ENCODE measurements at regions not wholly inside any gene's neighbourhood (a gene's known extent, or its start where the extent isn't known, plus 50 kb on each side); places are given as distances from the start of the nearest gene placed in this dataset.

DNA sequence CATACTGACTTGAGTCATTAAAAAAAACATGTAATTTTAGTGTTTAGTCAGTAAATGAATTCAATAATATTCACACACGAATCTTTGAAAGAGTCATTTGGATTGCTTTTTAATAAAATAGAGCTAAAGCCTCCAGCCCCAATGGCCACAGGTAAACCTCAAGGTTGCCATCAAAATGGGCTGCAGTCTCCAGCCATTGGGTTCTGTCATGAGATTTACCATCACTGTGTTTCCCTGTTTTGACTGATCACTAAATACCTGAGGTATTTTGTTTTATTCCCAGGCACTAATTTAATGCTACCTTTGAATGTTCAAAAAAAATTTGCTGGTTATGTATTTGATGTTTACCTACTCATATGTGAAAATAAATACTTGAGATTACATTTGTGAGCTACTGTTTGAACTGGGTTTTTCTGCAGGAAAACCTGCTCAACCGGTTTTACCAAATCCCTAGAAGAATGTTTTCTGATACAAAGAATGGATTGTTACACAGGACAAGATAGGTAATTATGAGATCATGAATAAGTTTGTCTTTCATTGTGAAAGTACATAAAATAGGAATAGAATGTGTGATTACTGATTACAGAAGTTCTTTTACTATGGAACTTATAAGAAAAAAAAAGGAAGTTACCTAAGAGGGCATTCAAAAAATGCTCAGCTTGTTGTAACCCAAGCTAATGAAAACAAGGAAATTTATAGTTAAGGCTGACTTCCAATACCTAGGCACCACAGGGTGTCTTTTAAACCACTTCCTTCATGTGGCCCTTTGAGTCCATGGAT is 391.3 kb downstream of the EFNB2 start:
- Histone ChIP-seq H2BK12ac (ENCODE audit: low read length) (no peak overlapping the region), H3K4me1 (ENCODE audit: control insufficient read depth in 2 of 2, insufficient read depth in 1 of 2, low read depth in 1 of 2, low read length in 2 of 2) (peaks cover 4 to 10% of the 10 kb centered on the region in 2 donors), H2BK5ac (ENCODE audit: low read length) (no peak overlapping the region), H3K27me3 (ENCODE audit: control insufficient read depth in 3 of 3, insufficient read depth in 3 of 3, low read depth in 1 of 3, low read length in 3 of 3) (no peaks in the 10 kb centered on the region), H2BK15ac (ENCODE audit: low read length) (no peak overlapping the region), H2AFZ (ENCODE audit: low read length) (no peak overlapping the region), H3K27ac (replicated peaks; ENCODE audit: low read length) (no peak overlapping the region), H2BK120ac (ENCODE audit: low read depth, low read length) (no peak overlapping the region), H3K4me3 (ENCODE audit: low read length in 2 of 2) (no peak overlapping the region), H3K18ac (ENCODE audit: low read length) (no peak overlapping the region), H2AK5ac (ENCODE audit: low read depth, low read length) (no peak overlapping the region), H4K8ac (ENCODE audit: low read depth, low read length) (no peak overlapping the region), H3K4ac (ENCODE audit: low read length) (no peak overlapping the region), H3K4me2 (ENCODE audit: insufficient read depth, low read length, poor library complexity, severe bottlenecking) (no peak overlapping the region), H3K36me3 (replicated peaks in 1 of 2; ENCODE audit: control insufficient read depth in 2 of 2, insufficient read depth in 2 of 2, low read length in 2 of 2) (no peaks in the 10 kb centered on the region), H3K23ac (ENCODE audit: low read depth, low read length, poor library complexity) (no peak overlapping the region), H3K9me3 (replicated peaks in 1 of 2; ENCODE audit: control insufficient read depth in 2 of 2, insufficient read depth in 1 of 2, low read depth in 1 of 2, low read length in 2 of 2) (no peaks in the 10 kb centered on the region), H3K79me1 (ENCODE audit: low read depth, low read length) (no peaks in the 10 kb centered on the region), H3K14ac (ENCODE audit: low read length) (no peak overlapping the region), H3K9ac (ENCODE audit: low read depth, low read length, poor library complexity) (no peak overlapping the region), H4K91ac (ENCODE audit: low read depth, low read length, poor library complexity) (no peak overlapping the region)
- no CpG with 5 or more reads among the region's 2 CpGs for WGBS, 2 donors (ENCODE audit: extremely low coverage in 2 of 2, insufficient read length in 2 of 2, insufficient replicate concordance in 1 of 2)
- DNase-seq (ENCODE audit: low spot score) = no peak

DNA sequence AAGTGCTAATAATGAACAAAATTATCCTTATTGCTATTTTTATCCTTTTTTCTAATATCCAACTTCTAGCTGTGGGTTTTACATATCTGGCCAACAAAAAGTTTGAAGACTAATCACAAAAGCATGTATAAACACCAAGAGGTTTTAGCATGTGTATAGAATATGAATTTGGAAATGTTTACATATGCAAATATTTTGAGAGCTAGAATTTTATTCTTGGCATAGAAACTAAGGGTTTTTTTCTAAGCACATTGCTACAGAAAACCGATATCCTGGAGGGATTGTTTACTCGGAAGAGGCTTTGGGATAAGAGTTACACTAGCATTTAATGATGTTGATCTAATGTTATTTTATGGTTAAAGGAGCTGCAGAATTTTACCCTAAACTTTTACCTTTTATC is 392.1 kb downstream of the EFNB2 start:
- Histone ChIP-seq H3K18ac (ENCODE audit: low read length) (no peak overlapping the region), H3K27ac (replicated peaks; ENCODE audit: low read length) (no peak overlapping the region)
- WGBS, 2 donors (ENCODE audit: extremely low coverage in 2 of 2, insufficient read length in 2 of 2, insufficient replicate concordance in 1 of 2) = no CpG with 5 or more reads among the region's 2 CpGs

DNA sequence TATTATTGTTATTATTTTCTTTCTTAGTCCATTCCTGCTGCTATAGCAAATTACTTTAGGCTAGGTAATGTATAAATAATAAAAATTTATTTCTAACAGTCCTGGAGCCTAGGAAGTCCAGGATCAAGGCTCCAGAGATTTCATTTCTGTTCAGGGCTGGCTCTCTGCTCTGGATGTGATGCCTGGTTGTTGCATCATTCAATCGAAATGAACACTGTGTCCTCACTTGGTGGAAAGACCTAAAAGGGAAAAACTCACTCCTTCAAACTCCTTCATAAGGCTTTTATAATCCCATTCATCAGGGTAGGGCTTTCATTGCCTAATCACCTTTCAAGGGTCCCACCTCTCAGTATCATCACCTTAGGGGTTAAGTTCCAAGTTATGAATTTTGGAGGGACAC is 395.0 kb downstream of the EFNB2 start:
- Histone ChIP-seq H3K4me2 (ENCODE audit: insufficient read depth, low read length, poor library complexity, severe bottlenecking) (no peak overlapping the region), H2BK12ac (ENCODE audit: low read length) (no peak overlapping the region), H3K9ac (ENCODE audit: low read depth, low read length, poor library complexity) (no peak overlapping the region), H2BK15ac (ENCODE audit: low read length) (no peak overlapping the region), H3K14ac (ENCODE audit: low read length) (no peak overlapping the region), H3K23ac (ENCODE audit: low read depth, low read length, poor library complexity) (no peak overlapping the region), H4K91ac (ENCODE audit: low read depth, low read length, poor library complexity) (no peak overlapping the region), H2AK5ac (ENCODE audit: low read depth, low read length) (no peak overlapping the region), H2BK120ac (ENCODE audit: low read depth, low read length) (no peak overlapping the region), H3K36me3 (replicated peaks in 1 of 2; ENCODE audit: control insufficient read depth in 2 of 2, insufficient read depth in 2 of 2, low read length in 2 of 2) (no peaks in the 10 kb centered on the region), H4K8ac (ENCODE audit: low read depth, low read length) (no peak overlapping the region), H2AFZ (ENCODE audit: low read length) (no peak overlapping the region), H3K4ac (ENCODE audit: low read length) (no peak overlapping the region), H3K27me3 (ENCODE audit: control insufficient read depth in 3 of 3, insufficient read depth in 3 of 3, low read depth in 1 of 3, low read length in 3 of 3) (no peaks in the 10 kb centered on the region), H3K4me3 (ENCODE audit: low read length in 2 of 2) (no peak overlapping the region), H3K18ac (ENCODE audit: low read length) (no peak overlapping the region), H3K27ac (replicated peaks; ENCODE audit: low read length) (no peak overlapping the region), H2BK5ac (ENCODE audit: low read length) (no peak overlapping the region), H3K9me3 (replicated peaks in 1 of 2; ENCODE audit: control insufficient read depth in 2 of 2, insufficient read depth in 1 of 2, low read depth in 1 of 2, low read length in 2 of 2) (no peaks in the 10 kb centered on the region), H3K79me1 (ENCODE audit: low read depth, low read length) (no peaks in the 10 kb centered on the region), H3K4me1 (ENCODE audit: control insufficient read depth in 2 of 2, insufficient read depth in 1 of 2, low read depth in 1 of 2, low read length in 2 of 2) (peaks cover 0 to 3% of the 10 kb centered on the region in 2 donors)
- no CpG with 5 or more reads among the region's 1 CpG for WGBS, 2 donors (ENCODE audit: extremely low coverage in 2 of 2, insufficient read length in 2 of 2, insufficient replicate concordance in 1 of 2)
- no peak for DNase-seq (ENCODE audit: low spot score)

More for the DNA sequence above, 392.1 kb downstream of the EFNB2 start:
- Histone ChIP-seq H2AK5ac (ENCODE audit: low read depth, low read length) (no peak overlapping the region), H3K4me2 (ENCODE audit: insufficient read depth, low read length, poor library complexity, severe bottlenecking) (no peak overlapping the region), H3K79me1 (ENCODE audit: low read depth, low read length) (no peaks in the 10 kb centered on the region), H2BK5ac (ENCODE audit: low read length) (no peak overlapping the region), H2BK15ac (ENCODE audit: low read length) (no peak overlapping the region), H3K14ac (ENCODE audit: low read length) (no peak overlapping the region), H3K23ac (ENCODE audit: low read depth, low read length, poor library complexity) (no peak overlapping the region), H2BK12ac (ENCODE audit: low read length) (no peak overlapping the region), H3K9ac (ENCODE audit: low read depth, low read length, poor library complexity) (no peak overlapping the region), H3K4me1 (ENCODE audit: control insufficient read depth in 2 of 2, insufficient read depth in 1 of 2, low read depth in 1 of 2, low read length in 2 of 2) (peaks cover 4 to 10% of the 10 kb centered on the region in 2 donors), H4K8ac (ENCODE audit: low read depth, low read length) (no peak overlapping the region), H4K91ac (ENCODE audit: low read depth, low read length, poor library complexity) (no peak overlapping the region), H3K36me3 (replicated peaks in 1 of 2; ENCODE audit: control insufficient read depth in 2 of 2, insufficient read depth in 2 of 2, low read length in 2 of 2) (no peaks in the 10 kb centered on the region), H3K27me3 (ENCODE audit: control insufficient read depth in 3 of 3, insufficient read depth in 3 of 3, low read depth in 1 of 3, low read length in 3 of 3) (no peaks in the 10 kb centered on the region), H3K9me3 (replicated peaks in 1 of 2; ENCODE audit: control insufficient read depth in 2 of 2, insufficient read depth in 1 of 2, low read depth in 1 of 2, low read length in 2 of 2) (no peaks in the 10 kb centered on the region), H2BK120ac (ENCODE audit: low read depth, low read length) (no peak overlapping the region), H3K4ac (ENCODE audit: low read length) (no peak overlapping the region), H2AFZ (ENCODE audit: low read length) (no peak overlapping the region), H3K4me3 (ENCODE audit: low read length in 2 of 2) (no peak overlapping the region)
- DNase-seq (ENCODE audit: low spot score) = no peak

- H3K18ac ChIP-seq (ENCODE audit: low read length) = no peak overlapping the region
- no peak overlapping the region for H3K4ac ChIP-seq (ENCODE audit: low read length)
- no peak overlapping the region for H2AFZ ChIP-seq (ENCODE audit: low read length)
- H3K27ac ChIP-seq (replicated peaks; ENCODE audit: low read length) = no peak overlapping the region
- H3K14ac ChIP-seq (ENCODE audit: low read length) = no peak overlapping the region
- H4K91ac ChIP-seq (ENCODE audit: low read depth, low read length, poor library complexity) = no peak overlapping the region
- no peak overlapping the region for H3K23ac ChIP-seq (ENCODE audit: low read depth, low read length, poor library complexity)
- no peak overlapping the region for H2BK12ac ChIP-seq (ENCODE audit: low read length)
- H3K4me3 ChIP-seq (ENCODE audit: low read length in 2 of 2) = no peak overlapping the region
- H3K9me3 ChIP-seq (replicated peaks in 1 of 2; ENCODE audit: control insufficient read depth in 2 of 2, insufficient read depth in 1 of 2, low read depth in 1 of 2, low read length in 2 of 2) = no peaks in the 10 kb centered on the region
- no peak overlapping the region for H2BK5ac ChIP-seq (ENCODE audit: low read length)
- H3K9ac ChIP-seq (ENCODE audit: low read depth, low read length, poor library complexity) = no peak overlapping the region
- no peak overlapping the region for H3K4me2 ChIP-seq (ENCODE audit: insufficient read depth, low read length, poor library complexity, severe bottlenecking)
- no peak overlapping the region for H2AK5ac ChIP-seq (ENCODE audit: low read depth, low read length)
- H3K79me1 ChIP-seq (ENCODE audit: low read depth, low read length) = no peaks in the 10 kb centered on the region
- DNase-seq (ENCODE audit: low spot score) = no peak
- H2BK120ac ChIP-seq (ENCODE audit: low read depth, low read length) = no peak overlapping the region
- no peaks in the 10 kb centered on the region for H3K4me1 ChIP-seq (ENCODE audit: control insufficient read depth in 2 of 2, insufficient read depth in 1 of 2, low read depth in 1 of 2, low read length in 2 of 2)
- WGBS, 2 donors (ENCODE audit: extremely low coverage in 2 of 2, insufficient read length in 2 of 2, insufficient replicate concordance in 1 of 2) = no CpG with 5 or more reads among the region's 3 CpGs
- no peak overlapping the region for H2BK15ac ChIP-seq (ENCODE audit: low read length)
- no peaks in the 10 kb centered on the region for H3K27me3 ChIP-seq (ENCODE audit: control insufficient read depth in 3 of 3, insufficient read depth in 3 of 3, low read depth in 1 of 3, low read length in 3 of 3)
- H3K36me3 ChIP-seq (replicated peaks in 1 of 2; ENCODE audit: control insufficient read depth in 2 of 2, insufficient read depth in 2 of 2, low read length in 2 of 2) = no peaks in the 10 kb centered on the region
- H4K8ac ChIP-seq (ENCODE audit: low read depth, low read length) = no peak overlapping the region
These were observed 395.5 kb downstream of the EFNB2 start for GRCh38 chr13:106139942-106140341.

Measured in neuronal stem cell (in vitro differentiated cells).